Endothelial cell (in vitro differentiated cells): ENCODE measurements at regions not wholly inside any gene's neighbourhood (a gene's known extent, or its start where the extent isn't known, plus 50 kb on each side); places are given as distances from the start of the nearest gene placed in this dataset.

ENCODE experiments used
- DNase-seq: peaks from one replicate; pipeline ENCODE4 v3.0.0; 2021; ENCODE audit warnings: low spot score
- H3K27ac Mint-ChIP-seq: one replicate; pipeline ENCODE4 v1.8.0; 2021; ENCODE audit warnings: mixed read lengths, inconsistent platforms; ENCODE audit not compliant: unreplicated experiment
- H3K27me3 Mint-ChIP-seq: one replicate; pipeline ENCODE4 v1.8.0; 2021; ENCODE audit warnings: mild to moderate bottlenecking, moderate library complexity, mixed read lengths, inconsistent platforms; ENCODE audit not compliant: unreplicated experiment
- H3K36me3 Mint-ChIP-seq: one replicate; pipeline ENCODE4 v1.8.0; 2021; ENCODE audit warnings: mild to moderate bottlenecking, low read depth, mixed read lengths, inconsistent platforms; ENCODE audit not compliant: unreplicated experiment
- H3K4me1 Mint-ChIP-seq: one replicate; pipeline ENCODE4 v1.8.0; 2021; ENCODE audit warnings: mild to moderate bottlenecking, mixed read lengths, inconsistent platforms; ENCODE audit not compliant: unreplicated experiment
- H3K4me3 Mint-ChIP-seq: one replicate; pipeline ENCODE4 v1.8.0; 2021; ENCODE audit warnings: mild to moderate bottlenecking, mixed read lengths, inconsistent platforms; ENCODE audit not compliant: unreplicated experiment
- H3K9me3 Mint-ChIP-seq: one replicate; pipeline ENCODE4 v1.8.0; 2021; ENCODE audit warnings: mixed read lengths, inconsistent platforms; ENCODE audit not compliant: unreplicated experiment
- CTCF ChIP-seq: fragments of 200-600 bp; sonication (generic); IDR thresholded peaks from one replicate; pipeline ENCODE4 v1.5.0; 2021; ENCODE audit warnings: antibody characterized with exemption; ENCODE audit not compliant: unreplicated experiment

GRCh38 chr12:74381958-74382357 is 155.7 kb upstream of the ATXN7L3B start:
- Mint-ChIP-seq H3K36me3 (no peaks in the 10 kb centered on the region), H3K4me3 (no peak overlapping the region), H3K27ac (no peak overlapping the region), H3K27me3 (no peaks in the 10 kb centered on the region), H3K9me3 (no peaks in the 10 kb centered on the region), H3K4me1 (peaks cover 4% of the 10 kb centered on the region)
- DNase-seq: no peak
- no peak for TF ChIP-seq CTCF

- no peak for DNase-seq
- Mint-ChIP-seq H3K36me3 (no peaks in the 10 kb centered on the region), H3K9me3 (no peaks in the 10 kb centered on the region), H3K27ac (no peak overlapping the region), H3K4me3 (no peak overlapping the region), H3K4me1 (peaks cover 4% of the 10 kb centered on the region), H3K27me3 (no peaks in the 10 kb centered on the region)
- no peak for TF ChIP-seq CTCF
Measured at GRCh38 chr12:74382983-74383382, 154.7 kb upstream of the ATXN7L3B start.

- Mint-ChIP-seq H3K27me3 (peaks cover 3% of the 10 kb centered on the region), H3K4me3 (no peak overlapping the region), H3K27ac (no peak overlapping the region), H3K9me3 (no peaks in the 10 kb centered on the region), H3K4me1 (peaks cover 6% of the 10 kb centered on the region), H3K36me3 (no peaks in the 10 kb centered on the region)
- TF ChIP-seq CTCF: no peak
- no peak for DNase-seq
Measured at GRCh38 chr12:74391283-74391682, 146.4 kb upstream of the ATXN7L3B start.

- H3K27me3 Mint-ChIP-seq: peaks cover 3% of the 10 kb centered on the region
- H3K36me3 Mint-ChIP-seq: no peaks in the 10 kb centered on the region
- H3K9me3 Mint-ChIP-seq: no peaks in the 10 kb centered on the region
- H3K4me1 Mint-ChIP-seq: peaks cover 6% of the 10 kb centered on the region
- no peak overlapping the region for H3K4me3 Mint-ChIP-seq
- no peak for TF ChIP-seq CTCF
- no peak overlapping the region for H3K27ac Mint-ChIP-seq
- DNase-seq: no peak
Measured at GRCh38 chr12:74393272-74393671, 144.4 kb upstream of the ATXN7L3B start.

GRCh38 chr12:74394647-74395046 is 143.0 kb upstream of the ATXN7L3B start:
- H3K4me1 Mint-ChIP-seq: peaks cover 10% of the 10 kb centered on the region
- no peak overlapping the region for H3K4me3 Mint-ChIP-seq
- H3K36me3 Mint-ChIP-seq: no peaks in the 10 kb centered on the region
- no peak overlapping the region for H3K27ac Mint-ChIP-seq
- DNase-seq: no peak
- H3K27me3 Mint-ChIP-seq: peaks cover 3% of the 10 kb centered on the region
- no peak for TF ChIP-seq CTCF
- no peaks in the 10 kb centered on the region for H3K9me3 Mint-ChIP-seq
